ENCODE measurements at regions not wholly inside any gene's neighbourhood (a gene's known extent, or its start where the extent isn't known, plus 50 kb on each side); places are given as distances from the start of the nearest gene placed in this dataset.

- TF ChIP-seq POLR2A (IDR thresholded peaks at IDR 0.05) (no peak), CTCF (IDR thresholded peaks at IDR 0.05) (no peak)
- no peaks in the 10 kb centered on the region for H3K36me3 ChIP-seq
- DNase-seq, result no peak
- H3K4me1 ChIP-seq, result no peaks in the 10 kb centered on the region
- no peak overlapping the region for H3K27ac ChIP-seq
- no peaks in the 10 kb centered on the region for H3K9me3 ChIP-seq
- no peaks in the 10 kb centered on the region for H3K27me3 ChIP-seq
- no peak overlapping the region for H3K4me3 ChIP-seq
- intact Hi-C loops (cut with DNase I; ENCODE audit: low total_unique reads), result no loop called here
Observed at GRCh38 chr2:65599693-65600092, 167.3 kb upstream of the SPRED2 start.

GRCh38 chr2:65598996-65599395 is 166.6 kb upstream of the SPRED2 start:
- Histone ChIP-seq H3K27ac (no peak overlapping the region), H3K4me3 (no peak overlapping the region), H3K27me3 (no peaks in the 10 kb centered on the region), H3K36me3 (no peaks in the 10 kb centered on the region), H3K4me1 (no peaks in the 10 kb centered on the region), H3K9me3 (no peaks in the 10 kb centered on the region)
- no peak for DNase-seq
- TF ChIP-seq POLR2A (IDR thresholded peaks at IDR 0.05) (no peak), CTCF (IDR thresholded peaks at IDR 0.05) (no peak)
- intact Hi-C loops (cut with DNase I; ENCODE audit: low total_unique reads), result no loop called here

- TF ChIP-seq POLR2A (IDR thresholded peaks at IDR 0.05) (no peak), CTCF (IDR thresholded peaks at IDR 0.05) (no peak)
- DNase-seq, result no peak
- intact Hi-C loops (cut with DNase I; ENCODE audit: low total_unique reads), result no loop called here
- H3K27me3 ChIP-seq, result no peaks in the 10 kb centered on the region
- no peaks in the 10 kb centered on the region for H3K36me3 ChIP-seq
- H3K4me1 ChIP-seq, result no peaks in the 10 kb centered on the region
- no peak overlapping the region for H3K4me3 ChIP-seq
- no peak overlapping the region for H3K27ac ChIP-seq
- no peaks in the 10 kb centered on the region for H3K9me3 ChIP-seq
Observed at GRCh38 chr2:65598264-65598663, 165.9 kb upstream of the SPRED2 start.

- no peak for DNase-seq
- Histone ChIP-seq H3K36me3 (no peaks in the 10 kb centered on the region), H3K4me1 (no peaks in the 10 kb centered on the region), H3K9me3 (no peaks in the 10 kb centered on the region), H3K27ac (no peak overlapping the region), H3K27me3 (no peaks in the 10 kb centered on the region), H3K4me3 (no peak overlapping the region)
- intact Hi-C loops (cut with DNase I; ENCODE audit: low total_unique reads), result no loop called here
- TF ChIP-seq POLR2A (IDR thresholded peaks at IDR 0.05) (no peak), CTCF (IDR thresholded peaks at IDR 0.05) (no peak)
Observed at GRCh38 chr2:65595630-65596029, 163.2 kb upstream of the SPRED2 start.

GRCh38 chr2:65594150-65594549 is 161.8 kb upstream of the SPRED2 start:
- no peaks in the 10 kb centered on the region for H3K27me3 ChIP-seq
- no peaks in the 10 kb centered on the region for H3K9me3 ChIP-seq
- no peak for TF ChIP-seq CTCF (IDR thresholded peaks at IDR 0.05)
- no peak for TF ChIP-seq POLR2A (IDR thresholded peaks at IDR 0.05)
- intact Hi-C loops (cut with DNase I; ENCODE audit: low total_unique reads), result no loop called here
- H3K4me3 ChIP-seq, result no peak overlapping the region
- no peaks in the 10 kb centered on the region for H3K4me1 ChIP-seq
- no peak overlapping the region for H3K27ac ChIP-seq
- H3K36me3 ChIP-seq, result no peaks in the 10 kb centered on the region
- DNase-seq, result no peak
